Right lobe of liver (tissue), 6 donors: ENCODE measurements at regions not wholly inside any gene's neighbourhood (a gene's known extent, or its start where the extent isn't known, plus 50 kb on each side); places are given as distances from the start of the nearest gene placed in this dataset.
"Not testable (repeated sequence)": the region's sequence is repeated elsewhere in the genome, so short reads cannot be mapped to it uniquely, and the experiment has no call there.

Experiments
- ATAC-seq, 4 donors: fragments of 200-7000 bp; cut with Tn5 transposase; one replicate each; pipeline ENCODE4 v1.9.1; 2020; ENCODE audit warnings: mild to moderate bottlenecking in 4 of 4, moderate library complexity in 4 of 4
- DNase-seq, 3 donors: peaks; one replicate each; pipeline ENCODE4 v3.0.0-alpha.2; 2020
- H3K27ac ChIP-seq, 3 donors: fragments of 200-600 bp; one replicate each; pipeline ENCODE4 v1.8.0; 2022
- H3K27me3 ChIP-seq, 2 donors: fragments of 200-600 bp; one replicate each; pipeline ENCODE4 v1.8.0; 2022
- H3K36me3 ChIP-seq, 4 donors: fragments of 200-600 bp; sonication (generic) in 1 of 4; one replicate each; pipeline versions ENCODE4 v1.5.1 to v1.8.0; 2017 to 2022; ENCODE audit warnings: control low read depth in 1 of 4
- H3K4me1 ChIP-seq, 4 donors: fragments of 200-600 bp; sonication (generic) in 1 of 4; one replicate each; pipeline versions ENCODE4 v1.5.1 to v1.8.0; 2017 to 2022; ENCODE audit warnings: control low read depth in 1 of 4
- H3K4me3 ChIP-seq, 3 donors: fragments of 200-600 bp; one replicate each; pipeline ENCODE4 v1.8.0; 2022
- H3K9me3 ChIP-seq, 4 donors: fragments of 200-600 bp; sonication (generic) in 1 of 4; one replicate each; pipeline versions ENCODE4 v1.5.1 to v1.8.0; 2017 to 2022; ENCODE audit warnings: control low read depth in 1 of 4
- POLR2A ChIP-seq: fragments of 450-650 bp; IDR thresholded peaks from one replicate; pipeline ENCODE4 v1.6.1; 2017; ENCODE audit warnings: antibody characterized with exemption, mild to moderate bottlenecking
- WGBS: methylation state at CpG from one replicate; pipeline ENCODE4 v1.1.6; 2018; ENCODE audit warnings: low coverage, low lambda C conversion rate; ENCODE audit not compliant: insufficient coverage; ENCODE audit errors: missing lambda C conversion rate; 5-methylcytosine and 5-hydroxymethylcytosine counted together
- intact Hi-C, 2 donors: fragments of 100-400 bp; cut with DNase I; formaldehyde crosslinking; loops; one replicate each; pipeline versions ENCODE4 v1.11.2 to v1.14.1; 2022
- TF ChIP-seq, protein P1 (sequence below), 4 donors: fragments of 200-600 bp in 3 of 4; fragments of 450-650 bp in 1 of 4; IDR thresholded peaks; one replicate each; pipeline versions ENCODE4 v1.5.1 to v1.8.0; 2016 to 2022; ENCODE audit warnings: antibody characterized with exemption in 4 of 4, mild to moderate bottlenecking in 2 of 4
- donor health status: DM: no; HTN: yes; CAD: no.
- donor health status: DM: no; HTN: no; CAD: no.
- donor health status: DM: no; HTN: no; CAD: no.
- donor health status: DM: no; HTN: yes; CAD: no.
- donor health status: DM: no; HTN: yes; CAD: no.

DNA sequence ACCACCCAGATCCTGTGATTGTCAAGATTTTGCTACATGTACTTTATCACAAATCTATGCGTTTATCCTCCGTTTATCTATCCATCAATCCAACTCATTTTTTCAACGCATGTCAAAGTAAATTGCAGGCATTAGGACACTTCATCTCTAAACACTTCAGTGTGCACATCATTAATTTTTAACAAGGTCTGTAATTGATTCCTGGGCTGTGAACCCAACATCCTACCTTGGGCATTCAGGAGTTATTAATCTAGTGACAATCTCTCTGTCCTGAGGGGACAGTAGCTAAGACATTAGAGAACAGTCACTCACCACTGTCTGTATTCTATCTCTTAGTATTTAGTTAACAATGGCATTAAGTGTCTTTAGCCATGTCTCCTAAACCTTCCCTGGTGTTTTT, 264.7 kb downstream of the SOX9 start:
- DNase-seq (no peak), ATAC-seq (no peak)
- Histone ChIP-seq H3K9me3 (no peaks in the 10 kb centered on the region), H3K27ac (no peak overlapping the region), H3K36me3 (no peaks in the 10 kb centered on the region), H3K27me3 (no peaks in the 10 kb centered on the region), H3K4me3 (no peak overlapping the region), H3K4me1 (no peaks in the 10 kb centered on the region)
- intact Hi-C loops = no loop called here
- no peak for TF ChIP-seq POLR2A
- TF ChIP-seq, protein P1, sequence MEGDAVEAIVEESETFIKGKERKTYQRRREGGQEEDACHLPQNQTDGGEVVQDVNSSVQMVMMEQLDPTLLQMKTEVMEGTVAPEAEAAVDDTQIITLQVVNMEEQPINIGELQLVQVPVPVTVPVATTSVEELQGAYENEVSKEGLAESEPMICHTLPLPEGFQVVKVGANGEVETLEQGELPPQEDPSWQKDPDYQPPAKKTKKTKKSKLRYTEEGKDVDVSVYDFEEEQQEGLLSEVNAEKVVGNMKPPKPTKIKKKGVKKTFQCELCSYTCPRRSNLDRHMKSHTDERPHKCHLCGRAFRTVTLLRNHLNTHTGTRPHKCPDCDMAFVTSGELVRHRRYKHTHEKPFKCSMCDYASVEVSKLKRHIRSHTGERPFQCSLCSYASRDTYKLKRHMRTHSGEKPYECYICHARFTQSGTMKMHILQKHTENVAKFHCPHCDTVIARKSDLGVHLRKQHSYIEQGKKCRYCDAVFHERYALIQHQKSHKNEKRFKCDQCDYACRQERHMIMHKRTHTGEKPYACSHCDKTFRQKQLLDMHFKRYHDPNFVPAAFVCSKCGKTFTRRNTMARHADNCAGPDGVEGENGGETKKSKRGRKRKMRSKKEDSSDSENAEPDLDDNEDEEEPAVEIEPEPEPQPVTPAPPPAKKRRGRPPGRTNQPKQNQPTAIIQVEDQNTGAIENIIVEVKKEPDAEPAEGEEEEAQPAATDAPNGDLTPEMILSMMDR (IDR thresholded peaks at IDR 0.05) = no peak
- 29% methylated on average over 3 of the region's 3 CpGs for WGBS

DNA sequence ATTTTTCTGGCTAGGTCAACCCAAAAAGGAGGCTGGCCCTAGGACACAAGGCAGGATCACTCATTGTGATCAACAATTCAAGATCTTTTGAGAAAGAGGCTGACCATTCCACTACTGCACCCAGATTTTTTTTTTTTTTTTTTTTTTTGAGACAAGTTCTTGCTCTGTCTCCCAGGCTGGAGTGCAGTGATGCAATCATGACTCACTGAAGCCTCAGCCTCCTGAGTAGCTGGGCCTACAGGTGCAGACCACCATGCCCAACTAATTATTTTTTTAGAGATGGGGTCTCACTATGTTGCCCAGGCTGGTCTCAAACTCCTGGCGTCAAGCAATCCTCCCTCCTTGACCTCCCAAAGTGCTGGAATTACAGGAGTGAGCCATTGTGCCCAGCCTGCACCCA, 265.4 kb downstream of the SOX9 start:
- H3K36me3 ChIP-seq, intact Hi-C loops, H3K4me3 ChIP-seq, H3K4me1 ChIP-seq, H3K27ac ChIP-seq, H3K9me3 ChIP-seq, DNase-seq, ATAC-seq, H3K27me3 ChIP-seq: not testable (repeated sequence)
- WGBS = 75% methylated on average over 1 of the region's 1 CpG

DNA sequence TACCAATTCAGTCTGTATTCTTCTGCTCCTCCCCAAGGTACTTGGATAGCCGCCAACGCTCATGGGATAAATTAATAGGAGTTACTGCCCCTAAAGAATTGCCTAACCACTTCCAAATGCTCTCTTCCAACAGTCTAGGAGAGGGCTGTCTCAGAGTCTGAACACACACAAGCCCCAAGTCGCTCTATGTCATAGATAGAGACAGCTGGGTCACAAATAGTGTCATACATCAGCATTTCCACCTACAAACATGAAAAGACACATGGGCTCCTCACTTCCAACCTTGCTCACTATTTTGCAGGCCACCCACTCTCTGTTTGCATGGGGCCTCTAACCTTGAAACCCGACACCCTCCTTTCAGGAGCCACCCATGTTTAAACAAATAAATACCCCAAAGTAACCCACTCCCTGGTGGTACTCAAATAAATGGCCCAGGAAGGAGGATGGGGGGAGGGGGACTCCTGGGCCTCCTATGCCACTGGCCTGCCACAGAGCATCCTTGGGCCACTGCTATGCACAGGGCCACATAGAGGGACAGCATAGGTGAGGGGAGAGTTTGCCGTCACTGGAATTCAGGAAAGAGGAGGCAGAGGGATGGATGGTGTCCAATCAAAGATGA, 265.9 kb downstream of the SOX9 start:
- Histone ChIP-seq H3K27ac (no peak overlapping the region), H3K9me3 (no peaks in the 10 kb centered on the region), H3K4me3 (no peak overlapping the region), H3K36me3 (no peaks in the 10 kb centered on the region), H3K27me3 (no peaks in the 10 kb centered on the region), H3K4me1 (no peaks in the 10 kb centered on the region)
- TF ChIP-seq, protein P1 (IDR thresholded peaks at IDR 0.05) = no peak
- TF ChIP-seq POLR2A = no peak
- ATAC-seq (no peak), DNase-seq (no peak)
- 55% methylated on average over 3 of the region's 5 CpGs for WGBS
- intact Hi-C loops = no loop called here

DNA sequence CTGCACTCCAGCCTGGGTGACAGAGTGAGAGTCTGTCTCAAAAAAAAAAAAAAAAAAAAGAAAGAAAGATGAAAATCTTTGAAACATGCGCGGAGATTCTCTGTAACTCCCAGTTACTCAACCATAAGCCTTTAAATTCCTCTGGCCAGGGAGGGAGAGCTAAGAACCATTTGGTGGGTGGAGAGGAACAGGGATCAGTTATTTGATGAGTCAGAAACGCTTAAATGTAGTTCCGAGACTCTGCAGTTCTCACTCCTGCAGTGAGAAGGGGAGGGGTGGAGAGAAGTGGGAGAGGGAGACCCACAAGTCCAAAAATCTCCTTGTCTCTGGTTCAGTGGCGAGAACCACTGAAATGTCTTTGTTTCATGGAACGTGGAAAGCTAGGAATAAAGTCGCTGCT, 266.7 kb downstream of the SOX9 start:
- no peaks in the 10 kb centered on the region for H3K4me1 ChIP-seq
- ATAC-seq (no peak), DNase-seq (no peak)
- intact Hi-C loops = no loop called here
- WGBS = 54% methylated on average over 6 of the region's 7 CpGs
- H3K9me3 ChIP-seq = no peaks in the 10 kb centered on the region
- H3K4me3 ChIP-seq = no peak overlapping the region
- no peak overlapping the region for H3K27ac ChIP-seq
- no peak for TF ChIP-seq POLR2A
- TF ChIP-seq, protein P1 (IDR thresholded peaks at IDR 0.05) = no peak
- H3K36me3 ChIP-seq = no peaks in the 10 kb centered on the region
- no peaks in the 10 kb centered on the region for H3K27me3 ChIP-seq

DNA sequence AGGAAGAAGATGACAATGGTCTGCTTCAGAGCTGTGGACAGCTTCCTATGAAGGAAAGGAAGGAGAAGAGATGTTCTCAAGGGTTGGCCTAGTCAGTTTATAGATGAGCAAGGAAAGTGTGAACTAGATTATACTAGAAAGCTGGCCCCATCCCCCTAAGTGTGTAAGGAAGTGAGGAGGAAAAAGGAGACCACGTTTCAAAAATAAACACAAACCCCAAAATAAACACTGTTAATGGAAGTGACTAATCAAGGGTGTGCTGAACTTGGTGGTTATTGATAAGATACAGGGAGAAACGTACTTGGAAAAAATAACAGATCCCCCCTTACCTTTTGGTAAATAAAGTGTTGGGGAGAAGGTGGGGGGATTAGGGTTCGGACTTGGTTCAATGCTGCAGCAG, 267.1 kb downstream of the SOX9 start:
- ATAC-seq (no peak), DNase-seq (no peak)
- TF ChIP-seq, protein P1 (IDR thresholded peaks at IDR 0.05) = no peak
- TF ChIP-seq POLR2A = no peak
- WGBS = 40% methylated on average over 3 of the region's 3 CpGs
- Histone ChIP-seq H3K27ac (no peak overlapping the region), H3K27me3 (no peaks in the 10 kb centered on the region), H3K36me3 (no peaks in the 10 kb centered on the region), H3K9me3 (no peaks in the 10 kb centered on the region), H3K4me1 (no peaks in the 10 kb centered on the region), H3K4me3 (no peak overlapping the region)
- intact Hi-C loops = no loop called here
